ENCODE measurements at regions not wholly inside any gene's neighbourhood (a gene's known extent, or its start where the extent isn't known, plus 50 kb on each side); places are given as distances from the start of the nearest gene placed in this dataset.
A peak's percentile ranks its signal among the peaks of the same experiment; 100 is the strongest.

GRCh38 chr13:74560325-74560724, 426.1 kb upstream of the KLF12 start (continued):
- no peak for TF ChIP-seq IRF4 (IDR thresholded peaks at IDR 0.05; ENCODE audit: low read depth, low read length)
- TF ChIP-seq SMC3 (IDR thresholded peaks at IDR 0.05; ENCODE audit: borderline replicate concordance, low read length): no peak
- TF ChIP-seq HDAC2 (IDR thresholded peaks at IDR 0.05): no peak
- peak; percentile 68; the same call in 1 of the 2 replicates for TF ChIP-seq ZNF217 (IDR thresholded peaks at IDR 0.05)
- TF ChIP-seq NFXL1 (IDR thresholded peaks at IDR 0.05; ENCODE audit: borderline replicate concordance): no peak
- TF ChIP-seq SPI1 (IDR thresholded peaks at IDR 0.05; ENCODE audit: borderline replicate concordance, insufficient read depth, low read depth, low read length): peak; percentile 88
- TF ChIP-seq YY1 (IDR thresholded peaks at IDR 0.05; ENCODE audit: low read depth, low read length): no peak
- no peak for TF ChIP-seq CHD2 (IDR thresholded peaks at IDR 0.05; ENCODE audit: borderline replicate concordance, low read depth, low read length)
- TF ChIP-seq SMAD5 (IDR thresholded peaks at IDR 0.05; ENCODE audit: low read depth): no peak
- TF ChIP-seq SMARCA5 (IDR thresholded peaks at IDR 0.05): no peak
- TF ChIP-seq SKIL (IDR thresholded peaks at IDR 0.05; ENCODE audit: low read depth, poor library complexity, severe bottlenecking): peak; percentile 24
- no peak for TF ChIP-seq CBX5 (IDR thresholded peaks at IDR 0.05; ENCODE audit: low read depth)
- TF ChIP-seq ETV6 (conservative IDR thresholded peaks at IDR 0.05 in 1 of 2, IDR thresholded peaks at IDR 0.05 in 1 of 2; ENCODE audit: borderline replicate concordance in 1 of 2, low read depth in 1 of 2): no peak
- no peak for TF ChIP-seq NRF1 (conservative IDR thresholded peaks at IDR 0.05; ENCODE audit: low read depth, low read length)
- TF ChIP-seq HDAC6 (IDR thresholded peaks at IDR 0.05; ENCODE audit: unreplicated experiment): no peak
- no peak for TF ChIP-seq HSF1 (IDR thresholded peaks at IDR 0.05; ENCODE audit: low read depth, low read length)
- no peak for TF ChIP-seq SIX5 (IDR thresholded peaks at IDR 0.05; ENCODE audit: low read depth, low read length, severe bottlenecking)
- TF ChIP-seq TBL1XR1 (IDR thresholded peaks at IDR 0.05; ENCODE audit: low read depth, low read length): no peak
- TF ChIP-seq PRDM15 (CRISPR knock-in tag; IDR thresholded peaks at IDR 0.05): no peak
- peak; percentile 76 to 83 for TF ChIP-seq IKZF2 (IDR thresholded peaks at IDR 0.05)
- TF ChIP-seq EP300 (IDR thresholded peaks at IDR 0.05; ENCODE audit: borderline replicate concordance in 1 of 2, control insufficient read depth in 1 of 2, low read depth in 2 of 2, low read length in 2 of 2): peak in 1 of 2 experiments; percentile 47; a peak in 1 of 4 replicates
- no peak for TF ChIP-seq MAX (IDR thresholded peaks at IDR 0.05; ENCODE audit: low read depth, low read length)
- no peak for TF ChIP-seq CHD1 (IDR thresholded peaks at IDR 0.05; ENCODE audit: low read depth, low read length)
- TF ChIP-seq MEF2B (IDR thresholded peaks at IDR 0.05; ENCODE audit: partially characterized antibody, poor library complexity, severe bottlenecking): peak; percentile 53
- TF ChIP-seq RAD51 (IDR thresholded peaks at IDR 0.05): no peak
- no peak for TF ChIP-seq STAT1 (conservative IDR thresholded peaks at IDR 0.05)
